IMR-90 (cell line): ENCODE measurements at regions not wholly inside any gene's neighbourhood (a gene's known extent, or its start where the extent isn't known, plus 50 kb on each side); places are given as distances from the start of the nearest gene placed in this dataset.

Experiments used
- CEBPB ChIP-seq: IDR thresholded peaks from 2 replicates; pipeline ENCODE4 v1.6.1; 2012; ENCODE audit warnings: low read depth, low read length, improper control_type of control experiment
- CTCF ChIP-seq: conservative IDR thresholded peaks from 2 replicates; pipeline ENCODE4 v1.5.1; 2012; ENCODE audit warnings: mild to moderate bottlenecking, low read depth, low read length, improper control_type of control experiment
- FOS ChIP-seq: fragments of 150-350 bp; IDR thresholded peaks from 2 replicates; pipeline ENCODE4 v1.6.1; 2016; ENCODE audit warnings: low read depth, low read length
- MAFK ChIP-seq: IDR thresholded peaks from 2 replicates; pipeline ENCODE4 v1.6.1; 2012; ENCODE audit warnings: low read depth, low read length, improper control_type of control experiment
- MAZ ChIP-seq: IDR thresholded peaks from 2 replicates; pipeline ENCODE4 v1.6.1; 2012; ENCODE audit warnings: low read depth, mild to moderate bottlenecking, low read length, improper control_type of control experiment, moderate library complexity, borderline replicate concordance
- MXI1 ChIP-seq: IDR thresholded peaks from 2 replicates; pipeline ENCODE4 v1.6.1; 2012; ENCODE audit warnings: low read depth, mild to moderate bottlenecking, low read length, moderate library complexity, borderline replicate concordance
- POLR2A ChIP-seq: IDR thresholded peaks from 2 replicates; pipeline ENCODE4 v1.6.1; 2012; ENCODE audit warnings: mild to moderate bottlenecking, low read depth, low read length
- RAD21 ChIP-seq: IDR thresholded peaks from 2 replicates; pipeline ENCODE4 v1.6.1; 2012; ENCODE audit warnings: low read length, improper control_type of control experiment
- SMC3 ChIP-seq: fragments of 150-350 bp; IDR thresholded peaks from 2 replicates; pipeline ENCODE4 v1.6.1; 2016; ENCODE audit warnings: low read depth, mild to moderate bottlenecking, antibody characterized with exemption, low read length, moderate library complexity
- USF2 ChIP-seq: fragments of 150-350 bp; IDR thresholded peaks from 2 replicates; pipeline ENCODE4 v1.6.1; 2017; ENCODE audit warnings: mild to moderate bottlenecking, antibody characterized with exemption, low read length, low read depth

GRCh38 chr13:111047326-111047725, 67.8 kb upstream of the ARHGEF7 start:
- TF ChIP-seq MAFK (no peak), POLR2A (no peak), CTCF (no peak), CEBPB (no peak), USF2 (no peak), MXI1 (no peak), RAD21 (no peak), FOS (no peak), SMC3 (no peak), MAZ (no peak)
